ENCODE measurements at regions not wholly inside any gene's neighbourhood (a gene's known extent, or its start where the extent isn't known, plus 50 kb on each side); places are given as distances from the start of the nearest gene placed in this dataset.

GRCh38 chr10:98318861-98319260 lies 50.9 kb upstream of the LOXL4 start:
- TF ChIP-seq CTCF (conservative IDR thresholded peaks at IDR 0.05) (no peak), EZH2 (IDR thresholded peaks at IDR 0.05; ENCODE audit: low read depth) (no peak)

Data from PC-9 (cell line).